GM18873 (cell line): ENCODE measurements at regions not wholly inside any gene's neighbourhood (a gene's known extent, or its start where the extent isn't known, plus 50 kb on each side); places are given as distances from the start of the nearest gene placed in this dataset.
"Not testable (repeated sequence)": the region's sequence is repeated elsewhere in the genome, so short reads cannot be mapped to it uniquely, and the experiment has no call there.

ENCODE experiments used
- ATAC-seq: cut with Tn5 transposase; IDR thresholded peaks from one replicate; pipeline ENCODE4 v1.9.1; 2021; ENCODE audit warnings: mild to moderate bottlenecking, moderate library complexity, moderate number of reproducible peaks; ENCODE audit not compliant: unreplicated experiment, low FRiP score

- ATAC-seq, result no peak
These were observed 287.6 kb upstream of the MGMT start for GRCh38 chr10:129179245-129179971.

- ATAC-seq, result no peak
These were observed 286.9 kb upstream of the MGMT start for GRCh38 chr10:129179972-129180678.

GRCh38 chr10:129184196-129184595 is 282.8 kb upstream of the MGMT start:
- ATAC-seq, result no peak

GRCh38 chr10:129187331-129187730 is 279.7 kb upstream of the MGMT start:
- no peak for ATAC-seq

- no peak for ATAC-seq
These were observed 275.2 kb upstream of the MGMT start for GRCh38 chr10:129191797-129192196.

- ATAC-seq, result no peak
These were observed 274.5 kb upstream of the MGMT start for GRCh38 chr10:129192344-129193128.

- ATAC-seq, result no peak
These were observed 273.9 kb upstream of the MGMT start for GRCh38 chr10:129193148-129193547.

- ATAC-seq, result no peak
These were observed 272.7 kb upstream of the MGMT start for GRCh38 chr10:129194181-129194870.

- ATAC-seq, result no peak
These were observed 267.2 kb upstream of the MGMT start for GRCh38 chr10:129199826-129200225.

- no peak for ATAC-seq
These were observed 263.2 kb upstream of the MGMT start for GRCh38 chr10:129203819-129204218.

GRCh38 chr10:129207297-129207696 is 259.7 kb upstream of the MGMT start:
- no peak for ATAC-seq

- ATAC-seq, result no peak
These were observed 256.2 kb upstream of the MGMT start for GRCh38 chr10:129210876-129211275.

- ATAC-seq, result no peak
These were observed 253.8 kb upstream of the MGMT start for GRCh38 chr10:129213256-129213655.

GRCh38 chr10:129213996-129214395 is 253.0 kb upstream of the MGMT start:
- ATAC-seq, result not testable (repeated sequence)

GRCh38 chr10:129219364-129219763 is 247.7 kb upstream of the MGMT start:
- no peak for ATAC-seq

GRCh38 chr10:129222436-129222835 is 244.6 kb upstream of the MGMT start:
- ATAC-seq, result no peak

GRCh38 chr10:129223363-129223762 is 243.7 kb upstream of the MGMT start:
- no peak for ATAC-seq

- no peak for ATAC-seq
These were observed 243.0 kb upstream of the MGMT start for GRCh38 chr10:129224065-129224464.

GRCh38 chr10:129231821-129232220 is 235.2 kb upstream of the MGMT start:
- ATAC-seq, result no peak

- no peak for ATAC-seq
These were observed 233.5 kb upstream of the MGMT start for GRCh38 chr10:129233351-129234148.
